G401 (cell line): ENCODE measurements at regions not wholly inside any gene's neighbourhood (a gene's known extent, or its start where the extent isn't known, plus 50 kb on each side); places are given as distances from the start of the nearest gene placed in this dataset.
A peak's percentile ranks its signal among the peaks of the same experiment; 100 is the strongest.
"Not testable (repeated sequence)": the region's sequence is repeated elsewhere in the genome, so short reads cannot be mapped to it uniquely, and the experiment has no call there.

Experiments used
- DNase-seq: peaks from one replicate; pipeline ENCODE4 v3.0.0-alpha.2; 2015; ENCODE audit warnings: low spot score
- in situ Hi-C: cut with HindIII; loops from 2 replicates; pipeline ENCODE4 v1.10.0; 2016; ENCODE audit warnings: low sequenced_read_pairs, mixed read lengths

GRCh38 chr22:48761546-48761945, 1066.1 kb downstream of the BRD1 start:
- in situ Hi-C loops, result no loop called here
- no peak for DNase-seq

- no peak for DNase-seq
- in situ Hi-C loops, result no loop called here
Observed at GRCh38 chr22:48760481-48761390, 1066.9 kb downstream of the BRD1 start.

- DNase-seq, result peak; percentile 77
- in situ Hi-C loops, result no loop called here
Observed at GRCh38 chr22:48758881-48759875, 1068.5 kb downstream of the BRD1 start.

- no peak for DNase-seq
- in situ Hi-C loops, result no loop called here
Observed at GRCh38 chr22:48757985-48758561, 1069.6 kb downstream of the BRD1 start.

GRCh38 chr22:48757581-48757980, 1070.1 kb downstream of the BRD1 start:
- in situ Hi-C loops, result no loop called here
- DNase-seq, result no peak

- in situ Hi-C loops, DNase-seq: not testable (repeated sequence)
Observed at GRCh38 chr22:48757135-48757534, 1070.5 kb downstream of the BRD1 start.

- in situ Hi-C loops, result no loop called here
- DNase-seq, result no peak
Observed at GRCh38 chr22:48756146-48757111, 1071.2 kb downstream of the BRD1 start.

- no peak for DNase-seq
- in situ Hi-C loops, result no loop called here
Observed at GRCh38 chr22:48755059-48755949, 1072.4 kb downstream of the BRD1 start.

- DNase-seq, result no peak
- in situ Hi-C loops, result no loop called here
Observed at GRCh38 chr22:48754611-48755058, 1073.0 kb downstream of the BRD1 start.

GRCh38 chr22:48753752-48754517, 1073.7 kb downstream of the BRD1 start:
- no peak for DNase-seq
- in situ Hi-C loops, result no loop called here

- DNase-seq, result no peak
- in situ Hi-C loops, result no loop called here
Observed at GRCh38 chr22:48753381-48753730, 1074.3 kb downstream of the BRD1 start.

GRCh38 chr22:48752451-48753380, 1075.0 kb downstream of the BRD1 start:
- in situ Hi-C loops, result no loop called here
- DNase-seq, result no peak

- in situ Hi-C loops, result no loop called here
- no peak for DNase-seq
Observed at GRCh38 chr22:48751539-48752437, 1075.9 kb downstream of the BRD1 start.

- in situ Hi-C loops, result no loop called here
- DNase-seq, result no peak
Observed at GRCh38 chr22:48750826-48751440, 1076.7 kb downstream of the BRD1 start.
